Testis (tissue), 2 donors: ENCODE measurements at regions not wholly inside any gene's neighbourhood (a gene's known extent, or its start where the extent isn't known, plus 50 kb on each side); places are given as distances from the start of the nearest gene placed in this dataset.

Experiments used
- DNase-seq: peaks from one replicate; pipeline ENCODE4 v3.0.0-alpha.2; 2019
- H3K27ac ChIP-seq, 2 donors: fragments of 200-600 bp; sonication (generic); one replicate each; pipeline ENCODE4 v1.5.1; 2019
- H3K27me3 ChIP-seq: fragments of 200-600 bp; sonication (generic); one replicate; pipeline ENCODE4 v1.5.1; 2019
- H3K36me3 ChIP-seq: fragments of 200-600 bp; sonication (generic); one replicate; pipeline ENCODE4 v1.5.1; 2017; ENCODE audit warnings: low read depth; ENCODE audit errors: missing control alignments
- H3K4me1 ChIP-seq: fragments of 200-600 bp; sonication (generic); one replicate; pipeline ENCODE4 v1.5.1; 2019
- H3K4me3 ChIP-seq, 2 donors: fragments of 200-600 bp; sonication (generic); one replicate each; pipeline ENCODE4 v1.5.1; 2017 to 2019
- H3K9me3 ChIP-seq: fragments of 200-600 bp; sonication (generic); one replicate; pipeline ENCODE4 v1.5.1; 2017
- CTCF ChIP-seq, 3 experiments: fragments of 450-650 bp in 2 of 3; fragments of 200-600 bp in 1 of 3; sonication (generic) in 1 of 3; IDR thresholded peaks; one replicate each; pipeline ENCODE4 v1.5.1; 2016 to 2019; ENCODE audit warnings: antibody characterized with exemption in 3 of 3, mild to moderate bottlenecking in 2 of 3, moderate library complexity in 1 of 3
- POLR2A ChIP-seq: fragments of 450-650 bp; IDR thresholded peaks from one replicate; pipeline ENCODE4 v1.6.1; 2017; ENCODE audit warnings: antibody characterized with exemption, mild to moderate bottlenecking, moderate library complexity
- WGBS, 2 donors: methylation state at CpG; one replicate each; pipeline ENCODE4 v1.1.5; 2018; 5-methylcytosine and 5-hydroxymethylcytosine counted together
- intact Hi-C: fragments of 100-400 bp; cut with DNase I; formaldehyde crosslinking; loops from one replicate; pipeline ENCODE4 v1.15.1; 2023; ENCODE audit warnings: low total_unique reads

DNA sequence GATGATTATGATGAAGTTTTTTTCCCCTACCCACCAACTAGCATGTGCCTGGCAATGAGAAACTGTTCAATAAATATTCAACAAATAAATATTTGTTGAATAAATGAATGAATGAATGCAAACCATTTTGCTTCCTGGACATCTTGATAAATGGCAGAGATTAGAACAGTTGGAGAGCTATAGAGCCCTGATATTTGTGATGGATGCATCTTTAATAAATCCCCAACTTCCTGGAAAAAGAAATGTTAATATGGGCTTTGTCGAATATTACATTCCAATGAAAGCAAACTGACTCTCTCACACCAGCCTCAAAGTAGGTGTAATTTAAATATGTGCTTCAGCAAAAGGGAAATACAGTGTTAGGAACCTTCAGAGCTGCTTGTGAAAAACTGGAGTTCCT is 419.7 kb downstream of the MID1IP1 start:
- 100% methylated on average over 1 of the region's 1 CpG for WGBS, 2 donors
- Histone ChIP-seq H3K27ac (no peak overlapping the region), H3K27me3 (no peaks in the 10 kb centered on the region), H3K4me1 (no peaks in the 10 kb centered on the region), H3K4me3 (no peak overlapping the region), H3K9me3 (no peaks in the 10 kb centered on the region), H3K36me3 (no peaks in the 10 kb centered on the region)
- DNase-seq = no peak
- TF ChIP-seq CTCF (IDR thresholded peaks at IDR 0.05) (no peak), POLR2A (no peak)
- intact Hi-C loops = no loop called here

DNA sequence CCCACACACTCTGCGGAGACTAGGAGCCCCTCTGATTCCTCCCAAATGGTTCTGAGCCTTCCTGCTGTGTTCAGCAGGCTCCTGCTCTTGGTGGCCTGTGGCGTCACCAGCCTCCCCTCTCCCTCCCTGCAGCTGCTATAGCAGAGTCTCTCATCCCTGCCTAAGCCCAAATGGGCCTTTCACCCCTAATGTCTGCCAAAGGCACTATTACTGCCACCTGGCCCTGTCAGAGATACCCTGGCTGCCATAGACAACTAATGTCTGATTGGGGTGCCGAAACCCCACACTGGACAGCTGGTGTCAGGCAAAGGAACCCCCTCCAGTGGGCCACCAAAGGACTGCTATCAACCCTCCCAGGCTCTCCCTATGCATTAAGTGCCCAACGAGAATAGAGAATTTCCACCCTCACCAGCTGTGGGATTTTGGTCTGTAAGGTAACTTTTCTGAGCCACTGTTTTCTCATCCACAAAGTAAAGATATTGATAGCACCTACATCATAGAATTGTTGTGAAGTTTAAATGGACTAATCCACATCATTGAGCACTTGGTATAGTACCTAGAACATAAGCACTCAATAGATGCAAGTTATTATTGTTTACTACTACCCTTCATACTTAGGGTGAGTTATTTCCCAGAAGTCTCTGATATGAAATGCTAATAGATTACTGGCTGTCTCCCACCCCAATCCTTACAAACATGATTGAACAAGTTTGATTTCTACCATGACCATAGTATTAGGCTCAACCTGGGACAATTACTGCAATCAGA is 421.3 kb downstream of the MID1IP1 start:
- intact Hi-C loops = no loop called here
- Histone ChIP-seq H3K27me3 (no peaks in the 10 kb centered on the region), H3K9me3 (no peaks in the 10 kb centered on the region), H3K4me3 (no peak overlapping the region), H3K4me1 (peaks cover 2% of the 10 kb centered on the region), H3K36me3 (no peaks in the 10 kb centered on the region), H3K27ac (no peak overlapping the region)
- no peak for DNase-seq
- no peak for TF ChIP-seq CTCF (IDR thresholded peaks at IDR 0.05)
- no peak for TF ChIP-seq POLR2A
- 80 to 82% methylated on average over 3 to 4 of the region's 4 CpGs for WGBS, 2 donors

DNA sequence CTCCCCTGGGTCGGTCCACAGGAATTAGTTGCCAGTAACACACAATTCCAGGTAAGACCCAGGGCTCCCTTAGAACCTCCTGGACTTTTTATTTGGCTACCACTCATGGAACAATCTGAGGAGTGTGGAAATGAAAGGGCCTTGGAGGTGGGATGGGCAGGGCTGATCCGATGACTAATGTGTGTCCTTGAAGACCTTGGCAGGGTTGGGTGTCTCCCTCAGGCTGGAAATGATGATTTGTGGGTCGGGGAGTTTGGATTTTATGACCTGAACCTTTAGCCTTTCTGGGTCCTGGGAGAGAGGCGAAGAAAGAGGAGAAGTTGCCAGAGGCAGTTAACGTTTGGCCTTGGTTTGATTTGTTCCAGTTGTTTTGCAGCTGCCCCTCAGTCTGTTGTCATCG is 425.0 kb downstream of the MID1IP1 start:
- intact Hi-C loops = no loop called here
- Histone ChIP-seq H3K4me3 (no peak overlapping the region), H3K36me3 (no peaks in the 10 kb centered on the region), H3K27ac (peak overlapping the region in 1 of 2 donors; percentile 19), H3K27me3 (no peaks in the 10 kb centered on the region), H3K9me3 (no peaks in the 10 kb centered on the region), H3K4me1 (peaks cover 6% of the 10 kb centered on the region)
- whole genome bisulfite sequencing, 2 donors = 34 to 43% methylated on average over 5 to 6 of the region's 6 CpGs
- TF ChIP-seq POLR2A = no peak
- TF ChIP-seq CTCF (IDR thresholded peaks at IDR 0.05) = no peak
- peak; percentile 14 for DNase-seq

GRCh38 chrX:39227371-39227770 is 426.1 kb downstream of the MID1IP1 start:
- TF ChIP-seq CTCF (IDR thresholded peaks at IDR 0.05) (no peak), POLR2A (no peak)
- WGBS, 2 donors = 28% methylated on average over 2 of the region's 2 CpGs; no CpG with 5 or more reads in 1 of the 2 donors
- Histone ChIP-seq H3K27ac (no peak overlapping the region), H3K27me3 (no peaks in the 10 kb centered on the region), H3K36me3 (no peaks in the 10 kb centered on the region), H3K4me3 (no peak overlapping the region), H3K4me1 (peaks cover 6% of the 10 kb centered on the region), H3K9me3 (no peaks in the 10 kb centered on the region)
- no peak for DNase-seq
- intact Hi-C loops = no loop called here

DNA sequence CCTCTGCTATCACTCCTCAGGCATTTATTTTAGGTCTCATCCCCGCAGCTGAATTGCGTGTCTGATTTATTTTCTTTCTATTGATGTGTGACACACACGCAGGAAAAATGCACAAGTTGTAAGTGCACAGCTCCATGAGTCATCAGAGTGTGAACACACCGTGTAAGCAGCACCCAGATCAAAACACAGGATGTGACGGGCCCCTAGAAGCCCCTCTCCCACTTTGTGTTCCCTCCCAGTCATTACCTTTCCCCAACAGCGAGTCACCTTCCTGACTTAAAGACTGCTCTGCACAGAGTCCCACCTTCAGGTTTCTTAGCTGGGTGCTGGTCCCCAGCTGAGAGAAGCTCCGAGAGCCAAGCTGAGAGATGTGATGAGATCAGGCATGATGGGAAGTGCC is 436.7 kb downstream of the MID1IP1 start:
- DNase-seq = no peak
- Histone ChIP-seq H3K36me3 (no peaks in the 10 kb centered on the region), H3K4me3 (no peak overlapping the region), H3K4me1 (no peaks in the 10 kb centered on the region), H3K9me3 (no peaks in the 10 kb centered on the region), H3K27ac (no peak overlapping the region), H3K27me3 (no peaks in the 10 kb centered on the region)
- intact Hi-C loops = no loop called here
- WGBS, 2 donors = 88 to 95% methylated on average over 7 of the region's 7 CpGs
- TF ChIP-seq POLR2A (no peak), CTCF (IDR thresholded peaks at IDR 0.05) (no peak)
